Astrocyte of the spinal cord (primary cell): ENCODE measurements at regions not wholly inside any gene's neighbourhood (a gene's known extent, or its start where the extent isn't known, plus 50 kb on each side); places are given as distances from the start of the nearest gene placed in this dataset.

Experiments
- DNase-seq: peaks from one replicate; pipeline ENCODE4 v3.0.0; 2011; ENCODE audit warnings: low read depth, low spot score
- H3K4me3 ChIP-seq: 2 replicates; pipeline ENCODE4 v1.5.1; 2011; ENCODE audit warnings: low read depth, mild to moderate bottlenecking, low read length, moderate library complexity
- CTCF ChIP-seq: IDR thresholded peaks from 2 replicates; pipeline ENCODE4 v1.5.1; 2012; ENCODE audit warnings: low read depth, mild to moderate bottlenecking, low read length, inconsistent platforms
- in situ Hi-C: cut with HindIII; loops from 2 replicates; pipeline ENCODE4 v1.10.0; 2017; ENCODE audit warnings: low sequenced_read_pairs

DNA sequence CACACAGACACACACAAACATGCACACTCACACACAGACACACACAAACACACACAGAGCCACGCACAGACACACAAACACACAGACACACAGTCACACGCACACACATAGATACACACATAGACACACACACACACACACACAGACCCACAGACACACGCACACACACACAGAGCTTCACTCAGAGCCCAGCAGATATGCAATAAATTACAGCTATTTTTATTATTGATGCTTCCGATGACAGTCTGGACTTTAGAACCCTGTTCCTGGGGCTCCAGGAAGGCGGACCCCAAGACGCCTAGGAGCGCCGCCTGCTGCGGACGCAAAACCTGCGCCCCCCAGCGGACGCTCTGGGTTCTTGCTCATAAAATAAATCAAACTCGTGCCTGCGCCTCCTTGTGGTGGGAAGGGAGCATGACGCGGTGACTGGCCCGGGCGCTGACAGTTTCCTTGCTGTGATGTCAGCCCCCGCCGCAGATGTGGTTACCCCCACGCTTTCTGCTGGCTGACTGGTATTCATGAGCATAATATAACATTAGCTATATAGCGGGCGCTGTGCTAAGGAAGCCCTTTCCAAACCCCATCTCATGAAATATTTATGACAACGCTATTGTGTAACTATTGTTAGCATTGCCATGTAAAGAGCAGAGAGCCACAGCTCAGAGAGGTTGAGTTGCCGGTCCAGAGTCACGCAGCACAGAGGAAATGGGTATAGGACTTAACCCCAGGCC, 64.4 kb upstream of the TM9SF2 start:
- peak; percentile 99 for TF ChIP-seq CTCF

DNA sequence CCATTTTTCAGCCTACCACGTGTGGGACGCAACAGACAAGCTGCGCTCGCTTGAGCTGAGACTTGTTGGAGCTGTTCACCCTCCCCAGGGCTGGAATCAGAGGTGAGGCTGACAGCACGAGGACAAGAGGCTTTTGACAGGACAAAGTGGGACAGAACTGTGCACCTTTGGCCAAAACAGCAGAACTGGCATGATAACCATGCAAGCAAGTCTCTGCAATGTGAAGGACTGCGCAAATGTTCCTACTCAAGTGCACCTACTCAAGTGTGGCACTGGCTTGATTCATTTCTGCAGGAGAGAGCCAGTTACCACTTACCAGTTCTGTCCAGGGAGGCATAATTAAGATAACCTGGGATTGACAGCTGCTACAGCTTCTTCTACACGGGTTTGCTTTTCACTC, 62.2 kb upstream of the TM9SF2 start:
- in situ Hi-C loops, result no loop called here
- no peak for DNase-seq
- no peak for TF ChIP-seq CTCF
- no peak overlapping the region for H3K4me3 ChIP-seq

More for the DNA sequence above, 64.4 kb upstream of the TM9SF2 start:
- in situ Hi-C loops, result no loop called here
- DNase-seq, result peak; percentile 87
- no peak overlapping the region for H3K4me3 ChIP-seq

DNA sequence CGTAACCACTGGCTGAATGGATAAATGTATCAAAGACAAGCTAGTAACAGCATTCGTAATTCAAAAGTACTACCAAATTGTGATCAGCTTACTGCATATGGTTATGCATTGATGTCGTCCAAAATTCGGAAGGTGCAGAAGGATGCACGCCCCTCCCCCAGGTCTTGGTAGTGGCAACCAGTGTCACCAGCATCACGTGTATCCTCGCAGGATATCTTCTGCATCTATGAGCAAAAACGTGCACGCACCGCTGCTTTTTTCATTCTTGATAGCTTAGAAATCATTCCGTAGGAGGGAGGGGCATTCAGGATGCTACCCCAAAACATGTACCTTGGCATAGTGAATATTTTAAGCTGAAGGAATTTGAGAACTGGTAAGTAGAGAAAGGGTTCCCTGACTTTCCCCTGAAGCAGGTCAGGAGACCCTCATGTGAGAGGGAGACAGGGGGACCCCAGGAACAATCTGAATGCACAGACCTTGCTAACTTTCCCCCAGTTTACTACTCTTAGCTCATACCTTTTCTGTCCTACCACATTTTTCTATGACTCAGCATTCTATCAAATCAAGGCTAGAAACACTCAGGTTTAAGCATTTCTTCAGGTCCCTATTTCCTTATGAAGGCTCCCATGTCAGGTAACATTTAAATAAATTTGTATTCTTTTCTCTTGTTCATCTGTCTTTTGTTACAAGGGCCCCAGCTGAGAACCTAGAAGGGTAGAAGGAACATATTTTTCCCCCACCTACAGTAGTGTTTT, 61.2 kb upstream of the TM9SF2 start:
- in situ Hi-C loops, result no loop called here
- H3K4me3 ChIP-seq, result no peak overlapping the region
- no peak for TF ChIP-seq CTCF
- DNase-seq, result no peak

DNA sequence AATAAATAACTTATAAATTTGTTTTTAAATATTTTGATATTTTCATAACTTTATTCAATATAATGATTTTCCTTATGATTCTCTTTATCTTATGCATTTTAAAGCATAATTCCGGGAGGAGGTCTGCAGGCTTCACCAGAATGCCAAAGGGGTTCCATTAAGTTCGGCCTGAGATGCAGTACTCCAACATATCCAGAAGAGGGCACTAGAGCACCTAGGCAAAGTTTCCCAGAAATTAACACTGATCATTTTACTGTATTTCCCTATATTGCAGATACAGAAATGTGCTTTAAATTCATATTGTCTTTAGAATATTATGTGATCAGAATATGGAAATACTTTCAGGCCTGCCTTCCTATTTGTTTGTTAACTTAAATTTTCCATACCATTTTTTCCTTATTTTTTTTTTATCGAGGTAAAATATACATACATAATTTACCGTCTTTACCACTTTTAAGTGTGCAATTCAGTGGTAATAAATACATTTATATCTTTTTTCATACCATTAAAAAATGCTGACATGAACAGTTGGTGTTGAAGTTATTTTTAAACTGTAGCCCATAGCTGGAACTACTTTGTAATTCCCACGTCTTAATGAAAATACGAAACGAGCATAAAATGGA, 58.9 kb upstream of the TM9SF2 start:
- peak; percentile 49 for DNase-seq
- in situ Hi-C loops, result no loop called here
- H3K4me3 ChIP-seq, result no peak overlapping the region
- peak; percentile 89 for TF ChIP-seq CTCF

DNA sequence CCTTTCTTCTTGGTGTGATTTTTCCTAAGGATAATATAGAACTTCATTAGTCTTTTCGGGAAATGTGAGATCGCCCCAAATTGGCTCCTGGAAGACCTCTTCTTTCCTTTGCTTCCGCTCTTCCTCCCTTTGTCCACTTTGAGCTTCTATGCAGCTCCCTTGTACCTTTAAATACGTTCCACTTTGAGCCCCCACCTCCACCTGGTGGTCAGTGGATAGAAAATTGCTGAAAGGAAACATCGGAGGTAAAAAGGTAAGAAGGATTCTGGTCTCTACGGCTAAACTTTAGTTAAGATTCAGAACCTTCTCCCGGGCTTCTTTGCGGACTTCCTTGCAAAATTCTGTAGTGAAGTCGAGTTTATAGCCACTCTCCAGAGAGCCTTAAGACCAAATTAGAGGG, 55.0 kb upstream of the TM9SF2 start:
- in situ Hi-C loops, result no loop called here
- no peak for DNase-seq
- TF ChIP-seq CTCF, result no peak
- no peak overlapping the region for H3K4me3 ChIP-seq

DNA sequence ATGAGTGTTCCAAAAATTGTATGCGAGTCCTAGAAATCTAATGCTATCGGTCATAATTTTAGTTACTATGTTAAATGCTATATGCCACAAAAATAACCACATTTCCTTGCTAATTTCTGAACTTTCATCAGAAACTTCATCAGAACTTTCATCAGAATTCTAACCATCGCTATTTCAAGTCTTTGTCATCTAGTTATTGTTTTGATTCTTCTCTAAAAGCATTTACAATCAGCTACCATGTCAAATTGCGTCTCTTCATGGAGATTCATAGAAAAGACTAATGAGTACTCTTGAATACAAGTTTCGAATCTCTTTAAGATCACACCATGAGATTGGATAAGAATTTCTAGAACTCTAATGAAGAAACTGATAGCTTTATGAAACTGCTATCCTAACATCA, 52.7 kb upstream of the TM9SF2 start:
- TF ChIP-seq CTCF, result no peak
- no peak overlapping the region for H3K4me3 ChIP-seq
- no peak for DNase-seq
- in situ Hi-C loops, result no loop called here
